Neural cell (in vitro differentiated cells): ENCODE measurements at regions not wholly inside any gene's neighbourhood (a gene's known extent, or its start where the extent isn't known, plus 50 kb on each side); places are given as distances from the start of the nearest gene placed in this dataset.

Source experiments
- EP300 ChIP-seq: fragments of 450-650 bp; conservative IDR thresholded peaks from 2 replicates; pipeline ENCODE4 v1.6.1; 2014; ENCODE audit warnings: antibody characterized with exemption, mild to moderate bottlenecking, moderate library complexity; ENCODE audit not compliant: poor library complexity, severe bottlenecking
- EZH2 ChIP-seq: fragments of 200-600, 300-800 bp; shearing (Covaris generic), sonication (generic); IDR thresholded peaks from 2 replicates; pipeline ENCODE4 v1.6.1; 2014; ENCODE audit warnings: antibody characterized with exemption, low read length, borderline replicate concordance, mild to moderate bottlenecking; ENCODE audit not compliant: insufficient read depth, poor library complexity, severe bottlenecking
- POLR2AphosphoS5 ChIP-seq: IDR thresholded peaks from 2 replicates; pipeline ENCODE4 v1.6.1; 2012
- RAD21 ChIP-seq: fragments of 450-650 bp; conservative IDR thresholded peaks from 2 replicates; pipeline ENCODE4 v1.6.1; 2014; ENCODE audit warnings: antibody characterized with exemption, mild to moderate bottlenecking, moderate library complexity
- SMC3 ChIP-seq: fragments of 450-650 bp; conservative IDR thresholded peaks from 2 replicates; pipeline ENCODE4 v1.6.1; 2014; ENCODE audit warnings: antibody characterized with exemption, mild to moderate bottlenecking, moderate library complexity; ENCODE audit not compliant: poor library complexity
- TAF1 ChIP-seq: IDR thresholded peaks from 2 replicates; pipeline ENCODE4 v1.6.1; 2012; ENCODE audit warnings: low read depth
- TF ChIP-seq, protein P1 (sequence below): fragments of 450-650 bp; IDR thresholded peaks from 2 replicates; pipeline ENCODE4 v1.5.1; 2014; ENCODE audit warnings: antibody characterized with exemption, mild to moderate bottlenecking, moderate library complexity; ENCODE audit not compliant: poor library complexity, severe bottlenecking
- TF ChIP-seq, protein P2 (sequence below): IDR thresholded peaks from 2 replicates; pipeline ENCODE4 v1.6.1; 2012; ENCODE audit warnings: borderline replicate concordance

DNA sequence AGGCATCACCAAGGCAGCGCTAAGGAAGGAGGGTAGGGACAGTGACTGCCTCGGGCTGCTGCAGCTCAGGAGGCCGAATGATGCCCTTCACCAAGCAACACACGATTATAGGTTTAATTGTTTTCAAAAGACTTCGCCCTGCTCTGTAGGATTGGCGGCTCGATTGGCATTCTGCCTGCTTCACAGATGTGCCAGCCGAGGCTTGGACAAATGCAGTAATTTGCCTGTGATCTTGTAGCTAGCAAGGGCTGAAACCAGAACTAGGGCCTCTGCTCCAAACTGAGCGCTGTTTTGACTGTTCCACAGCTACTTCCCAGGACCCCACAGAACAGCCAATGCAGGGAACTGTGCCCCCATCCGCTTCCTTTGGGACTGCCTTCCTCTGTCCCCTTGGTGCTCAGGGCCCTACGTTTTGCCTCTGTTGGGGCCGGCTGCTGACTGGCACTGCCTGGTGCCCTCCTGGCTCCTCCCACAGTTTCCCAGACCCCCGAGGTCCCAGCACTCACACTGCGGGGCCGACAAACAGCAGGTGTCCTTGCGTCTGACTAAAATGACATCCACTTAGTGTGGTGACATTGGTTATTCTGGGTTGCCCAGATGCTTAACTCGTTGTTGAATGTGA lies 62.6 kb upstream of the EN2 start:
- TF ChIP-seq, protein P1, sequence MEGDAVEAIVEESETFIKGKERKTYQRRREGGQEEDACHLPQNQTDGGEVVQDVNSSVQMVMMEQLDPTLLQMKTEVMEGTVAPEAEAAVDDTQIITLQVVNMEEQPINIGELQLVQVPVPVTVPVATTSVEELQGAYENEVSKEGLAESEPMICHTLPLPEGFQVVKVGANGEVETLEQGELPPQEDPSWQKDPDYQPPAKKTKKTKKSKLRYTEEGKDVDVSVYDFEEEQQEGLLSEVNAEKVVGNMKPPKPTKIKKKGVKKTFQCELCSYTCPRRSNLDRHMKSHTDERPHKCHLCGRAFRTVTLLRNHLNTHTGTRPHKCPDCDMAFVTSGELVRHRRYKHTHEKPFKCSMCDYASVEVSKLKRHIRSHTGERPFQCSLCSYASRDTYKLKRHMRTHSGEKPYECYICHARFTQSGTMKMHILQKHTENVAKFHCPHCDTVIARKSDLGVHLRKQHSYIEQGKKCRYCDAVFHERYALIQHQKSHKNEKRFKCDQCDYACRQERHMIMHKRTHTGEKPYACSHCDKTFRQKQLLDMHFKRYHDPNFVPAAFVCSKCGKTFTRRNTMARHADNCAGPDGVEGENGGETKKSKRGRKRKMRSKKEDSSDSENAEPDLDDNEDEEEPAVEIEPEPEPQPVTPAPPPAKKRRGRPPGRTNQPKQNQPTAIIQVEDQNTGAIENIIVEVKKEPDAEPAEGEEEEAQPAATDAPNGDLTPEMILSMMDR, result no peak
- TF ChIP-seq SMC3, result no peak
- no peak for TF ChIP-seq EZH2
- TF ChIP-seq EP300, result no peak
- TF ChIP-seq RAD21, result no peak
- TF ChIP-seq POLR2AphosphoS5, result no peak
- no peak for TF ChIP-seq TAF1
- TF ChIP-seq, protein P2, sequence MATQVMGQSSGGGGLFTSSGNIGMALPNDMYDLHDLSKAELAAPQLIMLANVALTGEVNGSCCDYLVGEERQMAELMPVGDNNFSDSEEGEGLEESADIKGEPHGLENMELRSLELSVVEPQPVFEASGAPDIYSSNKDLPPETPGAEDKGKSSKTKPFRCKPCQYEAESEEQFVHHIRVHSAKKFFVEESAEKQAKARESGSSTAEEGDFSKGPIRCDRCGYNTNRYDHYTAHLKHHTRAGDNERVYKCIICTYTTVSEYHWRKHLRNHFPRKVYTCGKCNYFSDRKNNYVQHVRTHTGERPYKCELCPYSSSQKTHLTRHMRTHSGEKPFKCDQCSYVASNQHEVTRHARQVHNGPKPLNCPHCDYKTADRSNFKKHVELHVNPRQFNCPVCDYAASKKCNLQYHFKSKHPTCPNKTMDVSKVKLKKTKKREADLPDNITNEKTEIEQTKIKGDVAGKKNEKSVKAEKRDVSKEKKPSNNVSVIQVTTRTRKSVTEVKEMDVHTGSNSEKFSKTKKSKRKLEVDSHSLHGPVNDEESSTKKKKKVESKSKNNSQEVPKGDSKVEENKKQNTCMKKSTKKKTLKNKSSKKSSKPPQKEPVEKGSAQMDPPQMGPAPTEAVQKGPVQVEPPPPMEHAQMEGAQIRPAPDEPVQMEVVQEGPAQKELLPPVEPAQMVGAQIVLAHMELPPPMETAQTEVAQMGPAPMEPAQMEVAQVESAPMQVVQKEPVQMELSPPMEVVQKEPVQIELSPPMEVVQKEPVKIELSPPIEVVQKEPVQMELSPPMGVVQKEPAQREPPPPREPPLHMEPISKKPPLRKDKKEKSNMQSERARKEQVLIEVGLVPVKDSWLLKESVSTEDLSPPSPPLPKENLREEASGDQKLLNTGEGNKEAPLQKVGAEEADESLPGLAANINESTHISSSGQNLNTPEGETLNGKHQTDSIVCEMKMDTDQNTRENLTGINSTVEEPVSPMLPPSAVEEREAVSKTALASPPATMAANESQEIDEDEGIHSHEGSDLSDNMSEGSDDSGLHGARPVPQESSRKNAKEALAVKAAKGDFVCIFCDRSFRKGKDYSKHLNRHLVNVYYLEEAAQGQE, result no peak
